Activated CD4-positive, alpha-beta T cell treated with anti-CD3 and anti-CD28 coated beads, Interleukin-2, amount 10 ng/mL, durations not matched to agents 24 days and 14 days (primary cell): ENCODE measurements at regions not wholly inside any gene's neighbourhood (a gene's known extent, or its start where the extent isn't known, plus 50 kb on each side); places are given as distances from the start of the nearest gene placed in this dataset.
"Not testable (repeated sequence)": the region's sequence is repeated elsewhere in the genome, so short reads cannot be mapped to it uniquely, and the experiment has no call there.

Experiments
- DNase-seq: peaks from one replicate; pipeline ENCODE4 v3.0.0; 2022
- H3K27ac Mint-ChIP-seq: one replicate; pipeline ENCODE4 v1.8.0; 2022; ENCODE audit warnings: mild to moderate bottlenecking, mixed read lengths
- H3K27me3 Mint-ChIP-seq: one replicate; pipeline ENCODE4 v1.8.0; 2022; ENCODE audit warnings: mixed read lengths
- H3K36me3 Mint-ChIP-seq: one replicate; pipeline ENCODE4 v1.8.0; 2022; ENCODE audit warnings: low read depth, mild to moderate bottlenecking, mixed read lengths
- H3K4me1 Mint-ChIP-seq: one replicate; pipeline ENCODE4 v1.8.0; 2021; ENCODE audit warnings: mixed read lengths
- H3K4me3 Mint-ChIP-seq: one replicate; pipeline ENCODE4 v1.8.0; 2022; ENCODE audit warnings: mild to moderate bottlenecking, moderate library complexity, mixed read lengths
- H3K9me3 Mint-ChIP-seq: one replicate; pipeline ENCODE4 v1.8.0; 2021; ENCODE audit warnings: mixed read lengths
- intact Hi-C: fragments of 100-400 bp; cut with micrococcal nuclease; formaldehyde crosslinking; loops from one replicate; pipeline ENCODE4 v1.15.1; 2023

- Mint-ChIP-seq H3K27me3 (peaks cover 7% of the 10 kb centered on the region), H3K27ac (no peak overlapping the region), H3K4me1 (peaks cover 32% of the 10 kb centered on the region), H3K9me3 (no peaks in the 10 kb centered on the region), H3K4me3 (peak overlapping the region; percentile 43), H3K36me3 (no peaks in the 10 kb centered on the region)
- DNase-seq: no peak
- intact Hi-C loops: loop anchor here (10.0 kb wide), 3 partner anchors 182 to 1072 kb away; partner anchors contain the start of gene AJUBA
These were observed 238.7 kb upstream of the OR4E1 start for GRCh38 chr14:21912367-21912766.

DNA sequence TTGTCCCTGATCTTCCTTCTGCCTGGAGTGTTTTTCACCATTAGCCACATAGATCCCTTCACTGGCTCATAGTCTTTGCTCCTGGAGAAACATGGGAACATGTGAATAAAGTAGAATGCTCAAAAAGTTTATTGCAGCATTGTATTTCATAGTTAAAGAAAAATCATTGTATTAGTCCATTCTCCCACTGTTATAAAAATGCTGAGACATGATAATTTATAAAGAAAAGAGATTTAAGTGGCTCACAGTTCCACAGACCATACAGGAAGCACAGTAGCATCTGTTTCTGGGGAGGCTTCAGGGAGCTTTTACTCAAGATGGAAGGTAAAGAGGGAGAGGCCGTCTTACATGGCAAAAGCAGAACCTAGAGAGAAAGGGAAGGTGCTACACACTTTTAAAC lies 238.3 kb upstream of the OR4E1 start:
- H3K4me3 Mint-ChIP-seq: peak overlapping the region; percentile 43
- H3K36me3 Mint-ChIP-seq: no peaks in the 10 kb centered on the region

GRCh38 chr14:21910260-21910659 lies 236.6 kb upstream of the OR4E1 start:
- no peak for DNase-seq
- no peak overlapping the region for H3K27ac Mint-ChIP-seq
- H3K9me3 Mint-ChIP-seq: no peaks in the 10 kb centered on the region
- no peak overlapping the region for H3K4me3 Mint-ChIP-seq
- intact Hi-C loops: loop anchor here (10.0 kb wide), 3 partner anchors 185 to 1075 kb away; partner anchors contain the start of gene AJUBA
- peaks cover 9% of the 10 kb centered on the region for H3K27me3 Mint-ChIP-seq
- peaks cover 16% of the 10 kb centered on the region for H3K4me1 Mint-ChIP-seq
- no peaks in the 10 kb centered on the region for H3K36me3 Mint-ChIP-seq

More for the DNA sequence above, 238.3 kb upstream of the OR4E1 start:
- H3K4me1 Mint-ChIP-seq: peaks cover 28% of the 10 kb centered on the region
- H3K27me3 Mint-ChIP-seq: peaks cover 7% of the 10 kb centered on the region
- H3K27ac Mint-ChIP-seq: no peak overlapping the region
- intact Hi-C loops: loop anchor here (10.0 kb wide), 3 partner anchors 183 to 1073 kb away; partner anchors contain the start of gene AJUBA
- H3K9me3 Mint-ChIP-seq: no peaks in the 10 kb centered on the region
- no peak for DNase-seq

DNA sequence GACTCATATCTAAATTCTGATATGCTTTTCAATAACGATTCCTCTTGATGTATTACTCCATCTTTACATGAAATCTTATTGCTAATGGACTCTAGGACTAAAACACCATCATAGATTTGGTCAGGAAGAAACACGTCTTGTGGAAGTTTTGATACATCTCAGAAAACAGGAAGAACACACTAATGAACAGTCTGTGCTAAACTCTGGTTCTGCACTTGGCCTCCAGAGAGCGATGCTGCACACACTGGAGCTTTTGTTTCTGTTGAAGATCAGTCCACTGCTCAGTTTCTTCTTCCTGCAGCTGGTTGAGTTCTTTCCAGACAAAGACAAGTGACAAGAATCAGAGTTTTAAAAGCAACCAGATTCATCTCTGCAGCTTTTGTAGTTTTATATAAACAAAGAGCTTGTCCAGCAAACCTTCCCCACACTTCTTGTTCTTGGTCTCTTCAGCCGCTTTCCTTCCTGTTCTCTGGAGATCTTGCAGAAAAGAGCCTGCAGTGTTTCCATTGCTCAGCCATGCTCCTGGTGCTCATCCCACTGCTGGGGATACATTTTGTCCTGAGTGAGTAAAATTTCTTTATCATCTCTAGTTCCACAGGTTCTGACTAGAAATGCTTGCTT lies 229.1 kb upstream of the OR4E1 start:
- Mint-ChIP-seq H3K27ac (peak overlapping the region; percentile 73), H3K4me1 (peaks cover 14% of the 10 kb centered on the region)

GRCh38 chr14:21894898-21895194 lies 221.2 kb upstream of the OR4E1 start:
- peak; percentile 59 for DNase-seq
- H3K9me3 Mint-ChIP-seq, H3K27me3 Mint-ChIP-seq, intact Hi-C loops, H3K4me1 Mint-ChIP-seq, H3K36me3 Mint-ChIP-seq: not testable (repeated sequence)
- peak overlapping the region; percentile 88 for H3K27ac Mint-ChIP-seq
- H3K4me3 Mint-ChIP-seq: peak overlapping the region; percentile 80

More for the DNA sequence above, 229.1 kb upstream of the OR4E1 start:
- Mint-ChIP-seq H3K9me3 (peaks cover 3% of the 10 kb centered on the region), H3K27me3 (peaks cover 7% of the 10 kb centered on the region), H3K4me3 (peak overlapping the region; percentile 79), H3K36me3 (no peaks in the 10 kb centered on the region)
- peak; percentile 82 for DNase-seq
- intact Hi-C loops: no loop called here

DNA sequence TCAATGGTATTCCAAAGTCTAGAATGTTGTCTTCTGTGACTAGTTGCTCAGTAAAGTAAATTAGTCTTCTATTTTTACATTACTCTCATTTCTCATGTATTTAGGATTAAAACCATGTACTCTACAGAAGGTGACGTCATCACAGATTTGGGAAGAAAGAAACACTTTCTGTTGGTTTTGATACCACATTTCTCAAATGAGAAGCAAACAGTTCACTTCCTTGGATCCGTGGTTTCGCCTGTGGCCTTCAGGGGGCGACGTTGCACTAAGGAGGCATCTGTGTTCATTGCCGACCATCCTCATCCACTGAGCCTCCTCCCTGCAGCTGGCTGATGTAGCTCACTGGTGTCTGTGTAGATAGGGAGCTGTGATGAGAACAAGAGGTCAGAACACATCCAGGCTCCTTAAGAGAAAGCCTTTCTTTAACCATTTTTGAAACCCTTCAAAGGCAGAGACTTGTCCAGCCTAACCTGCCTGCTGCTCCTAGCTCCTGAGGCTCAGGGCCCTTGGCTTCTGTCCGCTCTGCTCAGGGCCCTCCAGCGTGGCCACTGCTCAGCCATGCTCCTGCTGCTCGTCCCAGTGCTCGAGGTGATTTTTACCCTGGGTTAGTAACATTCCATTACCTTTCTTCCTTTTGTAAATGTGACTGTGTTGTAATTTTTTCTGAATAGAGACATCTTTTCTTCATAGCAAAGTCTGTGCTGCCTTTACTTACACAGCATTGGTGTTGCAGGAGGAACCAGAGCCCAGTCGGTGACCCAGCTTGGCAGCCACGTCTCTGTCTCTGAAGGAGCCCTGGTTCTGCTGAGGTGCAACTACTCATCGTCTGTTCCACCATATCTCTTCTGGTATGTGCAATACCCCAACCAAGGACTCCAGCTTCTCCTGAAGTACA lies 220.6 kb upstream of the OR4E1 start:
- peak; percentile 86 for DNase-seq
- H3K4me1 Mint-ChIP-seq: peaks cover 7% of the 10 kb centered on the region
- peaks cover 2% of the 10 kb centered on the region for H3K27me3 Mint-ChIP-seq
- intact Hi-C loops: no loop called here
- peak overlapping the region; percentile 80 for H3K4me3 Mint-ChIP-seq
- no peaks in the 10 kb centered on the region for H3K9me3 Mint-ChIP-seq
- no peaks in the 10 kb centered on the region for H3K36me3 Mint-ChIP-seq
- H3K27ac Mint-ChIP-seq: peak overlapping the region; percentile 88

GRCh38 chr14:21891921-21892320 lies 218.3 kb upstream of the OR4E1 start:
- peaks cover 17% of the 10 kb centered on the region for H3K4me1 Mint-ChIP-seq
- peaks cover 6% of the 10 kb centered on the region for H3K27me3 Mint-ChIP-seq
- H3K4me3 Mint-ChIP-seq: no peak overlapping the region
- H3K36me3 Mint-ChIP-seq: no peaks in the 10 kb centered on the region
- H3K9me3 Mint-ChIP-seq: no peaks in the 10 kb centered on the region
- no peak for DNase-seq
- no peak overlapping the region for H3K27ac Mint-ChIP-seq
- intact Hi-C loops: no loop called here

DNA sequence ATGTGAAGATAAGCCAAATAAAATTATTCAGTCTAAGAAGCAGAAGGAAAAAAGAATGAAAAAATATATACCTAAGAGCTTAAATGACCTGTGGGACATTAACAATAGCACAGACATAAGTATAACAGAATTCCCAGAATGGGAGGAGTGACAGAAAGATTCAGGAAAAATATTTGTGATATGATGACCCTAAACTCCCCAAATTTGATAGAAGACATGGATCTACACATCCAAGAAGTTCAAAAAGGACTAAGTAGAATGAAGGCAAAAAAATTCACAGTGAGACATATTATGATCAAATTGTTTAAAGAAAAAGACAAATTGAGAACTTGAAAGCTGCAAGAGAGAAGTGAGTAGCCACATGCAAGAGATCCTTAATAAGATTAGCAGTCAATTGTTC lies 211.4 kb upstream of the OR4E1 start:
- peaks cover 12% of the 10 kb centered on the region for H3K4me1 Mint-ChIP-seq
- intact Hi-C loops: no loop called here
- peaks cover 37% of the 10 kb centered on the region for H3K27me3 Mint-ChIP-seq
- H3K27ac Mint-ChIP-seq: no peak overlapping the region
- no peak overlapping the region for H3K4me3 Mint-ChIP-seq
- no peaks in the 10 kb centered on the region for H3K9me3 Mint-ChIP-seq
- DNase-seq: no peak
- H3K36me3 Mint-ChIP-seq: no peaks in the 10 kb centered on the region

- H3K4me3 Mint-ChIP-seq: no peak overlapping the region
- no peaks in the 10 kb centered on the region for H3K9me3 Mint-ChIP-seq
- DNase-seq: peak; percentile 49
- no peaks in the 10 kb centered on the region for H3K36me3 Mint-ChIP-seq
- H3K27ac Mint-ChIP-seq: no peak overlapping the region
- H3K27me3 Mint-ChIP-seq: peaks cover 31% of the 10 kb centered on the region
- H3K4me1 Mint-ChIP-seq: peaks cover 2% of the 10 kb centered on the region
- intact Hi-C loops: no loop called here
These were observed 208.6 kb upstream of the OR4E1 start for GRCh38 chr14:21882226-21882625.

DNA sequence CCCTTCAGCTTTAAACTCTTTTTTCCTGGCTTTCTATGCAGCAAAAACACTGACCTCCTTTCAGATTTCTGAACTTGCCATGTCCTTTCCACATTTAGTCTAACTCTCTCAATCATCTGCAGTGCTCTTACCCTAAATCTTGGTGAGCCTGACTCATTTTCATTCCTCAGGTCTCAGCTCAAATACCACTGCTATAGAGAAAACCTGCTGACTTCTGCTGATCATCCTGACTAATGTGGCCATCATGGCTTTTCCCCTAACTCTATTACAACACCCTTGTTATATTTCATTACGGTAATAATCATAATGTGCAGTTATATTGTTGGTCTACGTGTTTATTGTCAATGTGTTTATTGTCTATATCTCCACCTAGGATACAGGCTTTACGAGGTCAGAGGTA lies 207.3 kb upstream of the OR4E1 start:
- H3K4me3 Mint-ChIP-seq: no peak overlapping the region
- H3K27me3 Mint-ChIP-seq: peaks cover 29% of the 10 kb centered on the region
- DNase-seq: peak; percentile 20
- no peak overlapping the region for H3K27ac Mint-ChIP-seq
- H3K36me3 Mint-ChIP-seq: no peaks in the 10 kb centered on the region
- intact Hi-C loops: no loop called here
- H3K4me1 Mint-ChIP-seq: peaks cover 2% of the 10 kb centered on the region
- no peaks in the 10 kb centered on the region for H3K9me3 Mint-ChIP-seq

- Mint-ChIP-seq H3K27me3 (peaks cover 4% of the 10 kb centered on the region), H3K4me1 (peaks cover 15% of the 10 kb centered on the region), H3K9me3 (no peaks in the 10 kb centered on the region), H3K36me3 (no peaks in the 10 kb centered on the region), H3K4me3 (no peak overlapping the region), H3K27ac (no peak overlapping the region)
- DNase-seq: no peak
- intact Hi-C loops: no loop called here
These were observed 202.2 kb upstream of the OR4E1 start for GRCh38 chr14:21875791-21876190.

DNA sequence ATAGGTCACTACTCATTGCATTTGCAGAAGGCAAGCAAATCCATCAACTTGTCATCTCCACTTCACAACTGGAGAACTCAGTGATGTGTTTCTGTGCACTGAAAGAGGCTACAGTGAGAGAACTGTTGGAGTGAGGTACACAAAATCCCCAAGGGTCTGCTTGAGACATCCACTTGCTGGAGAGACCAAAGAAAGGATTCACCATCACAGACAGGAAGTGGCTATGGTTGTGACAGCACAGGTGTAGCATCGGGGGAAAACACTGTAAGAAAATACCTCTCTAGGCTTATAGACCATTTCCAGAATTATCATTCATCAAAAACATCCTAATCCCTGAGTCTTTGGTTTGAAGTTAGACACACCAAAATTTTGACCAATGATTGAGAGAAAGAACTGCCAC lies 201.3 kb upstream of the OR4E1 start:
- H3K36me3 Mint-ChIP-seq: no peaks in the 10 kb centered on the region
- intact Hi-C loops: no loop called here
- no peaks in the 10 kb centered on the region for H3K9me3 Mint-ChIP-seq
- peak overlapping the region; percentile 37 for H3K4me3 Mint-ChIP-seq
- H3K4me1 Mint-ChIP-seq: peaks cover 14% of the 10 kb centered on the region
- H3K27ac Mint-ChIP-seq: no peak overlapping the region
- DNase-seq: peak; percentile 64
- peaks cover 4% of the 10 kb centered on the region for H3K27me3 Mint-ChIP-seq

DNA sequence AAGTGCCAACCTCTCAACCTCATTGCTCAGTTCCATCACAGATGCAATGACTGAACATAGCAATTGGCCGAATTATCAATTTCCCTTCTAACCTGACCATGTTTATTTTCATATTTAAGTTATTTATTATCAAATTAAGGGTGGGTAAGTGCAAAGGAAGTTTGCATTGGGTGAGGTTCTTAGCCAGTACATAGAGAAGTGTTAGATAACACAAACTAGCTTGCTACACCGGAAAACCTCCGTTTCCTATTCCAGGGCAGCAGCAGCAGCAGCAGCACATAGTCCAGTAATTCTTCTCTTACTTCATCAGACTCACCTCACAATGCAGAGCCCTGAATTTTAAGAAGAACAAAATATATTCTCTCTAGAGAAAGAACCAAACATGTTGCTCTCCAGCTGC lies 200.5 kb upstream of the OR4E1 start:
- DNase-seq: peak; percentile 68
- intact Hi-C loops: no loop called here
- H3K9me3 Mint-ChIP-seq: no peaks in the 10 kb centered on the region
- peak overlapping the region; percentile 37 for H3K4me3 Mint-ChIP-seq
- peaks cover 4% of the 10 kb centered on the region for H3K27me3 Mint-ChIP-seq
- peaks cover 15% of the 10 kb centered on the region for H3K4me1 Mint-ChIP-seq
- no peak overlapping the region for H3K27ac Mint-ChIP-seq
- H3K36me3 Mint-ChIP-seq: no peaks in the 10 kb centered on the region

GRCh38 chr14:21868442-21869046 lies 194.9 kb upstream of the OR4E1 start:
- Mint-ChIP-seq H3K4me3 (peak overlapping the region; percentile 67), H3K27ac (peak overlapping the region; percentile 69), H3K27me3 (peaks cover 4% of the 10 kb centered on the region), H3K4me1 (peaks cover 22% of the 10 kb centered on the region), H3K36me3 (no peaks in the 10 kb centered on the region), H3K9me3 (no peaks in the 10 kb centered on the region)
- DNase-seq: peak; percentile 94
- intact Hi-C loops: loop anchor here (1.0 to 5.0 kb wide), 2 partner anchors 689 to 702 kb away; no protein-coding TSS in a partner anchor
